Subcutaneous abdominal adipose tissue (tissue), 5 donors: ENCODE measurements at regions not wholly inside any gene's neighbourhood (a gene's known extent, or its start where the extent isn't known, plus 50 kb on each side); places are given as distances from the start of the nearest gene placed in this dataset.

Experiments used
- H3K27ac ChIP-seq: one replicate; pipeline ENCODE4 v1.7.0; 2013; ENCODE audit warnings: low read depth, mild to moderate bottlenecking, inconsistent platforms, low read length, moderate library complexity
- H3K27me3 ChIP-seq, 5 donors: one replicate each; pipeline ENCODE4 v1.7.0; 2013; ENCODE audit warnings: low read length in 5 of 5, inconsistent platforms in 1 of 5; ENCODE audit not compliant: control insufficient read depth in 5 of 5, insufficient read depth in 4 of 5
- H3K36me3 ChIP-seq, 5 donors: one replicate each; pipeline ENCODE4 v1.7.0; 2013; ENCODE audit warnings: low read length in 5 of 5; ENCODE audit not compliant: control insufficient read depth in 5 of 5, insufficient read depth in 5 of 5
- H3K4me1 ChIP-seq, 5 donors: one replicate each; pipeline ENCODE4 v1.7.0; 2013; ENCODE audit warnings: low read length in 5 of 5, mild to moderate bottlenecking in 3 of 5, moderate library complexity in 1 of 5; ENCODE audit not compliant: control insufficient read depth in 5 of 5, insufficient read depth in 5 of 5
- H3K4me3 ChIP-seq, 5 donors: one replicate each; pipeline ENCODE4 v1.7.0; 2013; ENCODE audit warnings: low read length in 5 of 5, low read depth in 1 of 5
- H3K9ac ChIP-seq, 5 donors: one replicate each; pipeline ENCODE4 v1.7.0; 2013; ENCODE audit warnings: low read length in 5 of 5, mild to moderate bottlenecking in 4 of 5, moderate library complexity in 3 of 5
- H3K9me3 ChIP-seq, 5 donors: one replicate each; pipeline ENCODE4 v1.7.0; 2013; ENCODE audit warnings: low read length in 5 of 5; ENCODE audit not compliant: control insufficient read depth in 5 of 5
- donor health status: healthy.
- donor health status: healthy.
- donor health status: healthy.
- donor health status: healthy.
- donor health status: healthy.

DNA sequence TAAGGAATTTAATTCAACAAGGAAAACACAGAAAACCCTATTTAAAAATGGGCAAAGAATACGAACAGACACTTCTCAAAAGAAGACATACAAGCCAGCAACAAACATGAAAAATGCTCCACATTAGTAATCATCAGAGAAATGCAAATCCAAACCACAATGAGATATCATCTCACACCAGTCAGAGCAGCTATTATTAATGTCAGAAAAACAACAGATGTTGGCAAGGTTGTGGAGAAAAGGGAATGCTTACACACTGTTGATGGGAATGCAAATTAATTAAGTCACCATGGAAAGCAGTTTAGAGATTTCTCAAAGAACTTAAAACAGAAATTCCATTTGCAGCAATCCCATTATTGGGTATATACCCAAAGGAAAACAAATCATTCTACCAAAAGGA, 55.2 kb downstream of the GCC1 start:
- H3K27me3 ChIP-seq: peaks cover 0 to 11% (median 7%) of the 10 kb centered on the region in 5 donors
- H3K9me3 ChIP-seq: peaks cover 0 to 16% (median 3%) of the 10 kb centered on the region in 5 donors
- H3K36me3 ChIP-seq: no peaks in the 10 kb centered on the region
- H3K4me3 ChIP-seq: no peak overlapping the region
- no peak overlapping the region for H3K27ac ChIP-seq
- no peak overlapping the region for H3K9ac ChIP-seq
- H3K4me1 ChIP-seq: no peaks in the 10 kb centered on the region

- no peaks in the 10 kb centered on the region for H3K36me3 ChIP-seq
- no peak overlapping the region for H3K4me3 ChIP-seq
- no peaks in the 10 kb centered on the region for H3K27me3 ChIP-seq
- no peaks in the 10 kb centered on the region for H3K4me1 ChIP-seq
- no peak overlapping the region for H3K9ac ChIP-seq
- H3K9me3 ChIP-seq: peaks cover 0 to 16% (median 3%) of the 10 kb centered on the region in 5 donors
- no peak overlapping the region for H3K27ac ChIP-seq
These were observed 57.8 kb downstream of the GCC1 start for GRCh38 chr7:127527561-127527960.

DNA sequence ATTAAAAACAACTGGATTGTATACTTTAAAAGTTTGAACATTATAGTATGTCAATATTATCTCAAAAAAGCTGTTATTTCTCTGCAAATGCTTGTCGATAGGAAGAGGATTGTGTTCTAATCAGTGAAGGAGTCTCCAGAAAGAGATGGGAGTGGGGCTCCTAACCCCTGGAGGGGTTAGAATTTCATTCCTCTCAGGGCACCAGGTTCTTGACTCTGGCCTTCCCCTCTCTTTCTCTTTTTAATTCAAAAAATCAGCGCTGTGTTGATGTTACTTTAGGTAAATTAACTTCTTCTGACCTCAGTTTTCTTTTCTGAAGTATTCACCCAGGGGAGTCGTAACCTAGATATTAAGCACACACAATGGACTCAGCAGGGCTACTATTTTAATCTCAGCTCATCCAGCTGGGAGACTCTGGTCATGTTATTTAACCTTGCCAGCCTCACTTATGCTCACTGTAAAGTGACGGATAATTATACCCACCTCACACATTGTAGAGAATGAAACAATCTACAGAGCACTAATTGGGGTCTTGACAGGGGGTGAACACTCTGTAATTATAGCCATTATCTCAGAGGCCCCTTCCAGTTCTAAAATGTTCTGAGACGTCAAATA, 59.4 kb downstream of the GCC1 start:
- Histone ChIP-seq H3K4me3 (no peak overlapping the region), H3K36me3 (no peaks in the 10 kb centered on the region), H3K27me3 (no peaks in the 10 kb centered on the region), H3K9me3 (peaks cover 0 to 16% (median 3%) of the 10 kb centered on the region in 5 donors), H3K4me1 (no peaks in the 10 kb centered on the region), H3K9ac (no peak overlapping the region), H3K27ac (no peak overlapping the region)

GRCh38 chr7:127516320-127516719, 69.1 kb downstream of the GCC1 start:
- Histone ChIP-seq H3K4me3 (no peak overlapping the region), H3K27ac (no peak overlapping the region), H3K4me1 (no peaks in the 10 kb centered on the region), H3K36me3 (no peaks in the 10 kb centered on the region), H3K27me3 (peaks cover 0 to 3% (median 0%) of the 10 kb centered on the region in 5 donors), H3K9me3 (no peaks in the 10 kb centered on the region), H3K9ac (no peak overlapping the region)

DNA sequence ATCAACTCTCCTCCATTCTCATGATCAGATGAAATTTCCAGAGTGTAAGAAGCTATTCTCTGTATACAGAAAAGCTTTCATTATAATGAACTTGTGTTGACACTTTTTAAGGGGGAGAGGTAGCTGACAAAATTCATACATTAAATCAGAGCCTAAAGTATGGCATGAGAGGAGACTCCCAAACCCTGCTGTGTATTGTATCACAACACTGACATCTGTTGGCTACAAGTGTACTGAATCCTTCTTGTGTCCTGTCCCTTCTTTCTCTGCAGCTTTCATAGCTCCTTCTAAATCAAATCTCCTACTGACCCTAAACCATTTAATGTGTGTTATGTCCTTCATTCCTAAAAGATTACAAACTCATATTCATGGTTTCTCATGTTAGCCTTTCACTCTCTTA, 70.9 kb downstream of the GCC1 start:
- Histone ChIP-seq H3K9me3 (no peaks in the 10 kb centered on the region), H3K27me3 (peaks cover 0 to 3% (median 0%) of the 10 kb centered on the region in 5 donors), H3K4me3 (no peak overlapping the region), H3K4me1 (no peaks in the 10 kb centered on the region), H3K36me3 (no peaks in the 10 kb centered on the region), H3K9ac (no peak overlapping the region), H3K27ac (no peak overlapping the region)

DNA sequence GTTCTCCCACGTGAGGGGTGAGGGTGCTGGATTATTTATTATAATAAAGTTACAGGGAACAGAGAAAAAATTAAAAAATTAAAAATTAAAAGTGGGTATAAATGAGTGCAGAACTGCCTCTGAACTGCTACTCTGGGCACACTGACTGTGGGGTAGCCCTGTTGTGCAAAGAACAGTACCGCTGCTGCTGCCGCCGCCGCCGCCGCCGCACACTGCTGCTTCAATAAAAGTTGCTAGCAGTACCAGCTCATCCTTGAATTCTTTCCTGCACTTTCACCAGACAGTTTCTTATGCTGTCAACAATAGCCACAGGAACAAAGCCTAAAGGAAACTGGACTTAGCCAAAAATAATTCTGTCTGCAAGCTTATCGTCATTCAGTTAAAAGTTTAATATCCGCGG, 72.1 kb downstream of the GCC1 start:
- no peak overlapping the region for H3K4me3 ChIP-seq
- H3K27me3 ChIP-seq: peaks cover 0 to 6% (median 0%) of the 10 kb centered on the region in 5 donors
- H3K4me1 ChIP-seq: no peaks in the 10 kb centered on the region
- H3K36me3 ChIP-seq: no peaks in the 10 kb centered on the region
- H3K9me3 ChIP-seq: no peaks in the 10 kb centered on the region
- H3K27ac ChIP-seq: no peak overlapping the region
- no peak overlapping the region for H3K9ac ChIP-seq

DNA sequence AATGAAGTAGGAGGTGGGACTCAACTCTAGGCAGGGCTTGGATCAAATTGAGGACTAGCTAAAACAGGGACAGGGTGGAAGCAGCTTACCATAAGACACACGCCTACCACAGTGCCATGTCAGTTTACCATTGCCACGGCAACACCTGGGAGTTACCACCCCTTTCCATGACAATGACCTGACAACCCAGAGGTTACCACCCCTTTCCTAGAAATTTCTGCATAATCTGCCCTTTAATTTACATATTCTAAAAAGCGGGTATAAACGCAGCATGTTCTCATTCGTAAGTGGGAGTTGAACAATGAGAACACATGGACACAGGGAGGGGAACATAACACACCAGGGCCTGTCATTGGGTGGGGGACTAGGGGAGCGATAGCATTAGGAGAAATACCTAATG, 72.7 kb downstream of the GCC1 start:
- Histone ChIP-seq H3K4me3 (no peak overlapping the region), H3K27ac (no peak overlapping the region), H3K27me3 (peaks cover 0 to 7% (median 2%) of the 10 kb centered on the region in 5 donors), H3K9ac (no peak overlapping the region), H3K9me3 (no peaks in the 10 kb centered on the region), H3K4me1 (no peaks in the 10 kb centered on the region), H3K36me3 (no peaks in the 10 kb centered on the region)

GRCh38 chr7:127504715-127505114, 80.7 kb downstream of the GCC1 start:
- Histone ChIP-seq H3K4me3 (no peak overlapping the region), H3K36me3 (no peaks in the 10 kb centered on the region), H3K27me3 (peaks cover 0 to 6% (median 2%) of the 10 kb centered on the region in 5 donors), H3K4me1 (no peaks in the 10 kb centered on the region), H3K27ac (no peak overlapping the region), H3K9me3 (no peaks in the 10 kb centered on the region), H3K9ac (no peak overlapping the region)

GRCh38 chr7:127501817-127502216, 83.6 kb downstream of the GCC1 start:
- H3K27ac ChIP-seq: no peak overlapping the region
- no peak overlapping the region for H3K9ac ChIP-seq
- H3K9me3 ChIP-seq: no peaks in the 10 kb centered on the region
- H3K4me1 ChIP-seq: no peaks in the 10 kb centered on the region
- no peaks in the 10 kb centered on the region for H3K36me3 ChIP-seq
- no peak overlapping the region for H3K4me3 ChIP-seq
- no peaks in the 10 kb centered on the region for H3K27me3 ChIP-seq

DNA sequence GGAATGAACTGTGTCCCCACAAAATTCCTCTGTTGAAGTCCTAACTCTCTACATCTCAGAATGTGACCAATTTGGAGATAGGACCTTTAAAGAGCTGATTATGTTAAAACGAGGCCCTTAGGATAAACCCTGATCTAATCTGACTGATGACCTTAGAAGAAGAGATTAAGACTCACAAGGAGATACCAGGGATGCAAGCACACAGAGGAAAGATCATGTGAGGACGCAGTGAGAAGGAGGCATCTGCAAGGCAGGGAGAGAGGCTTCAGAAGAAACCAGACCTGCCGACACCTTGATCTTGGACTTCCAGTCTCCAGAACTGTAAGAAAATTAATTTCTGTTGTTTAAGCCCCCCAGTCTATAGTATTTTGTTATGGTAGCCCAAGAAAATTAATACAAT, 94.9 kb upstream of the ZNF800 start:
- Histone ChIP-seq H3K27ac (no peak overlapping the region), H3K4me1 (no peaks in the 10 kb centered on the region), H3K9ac (no peak overlapping the region), H3K9me3 (no peaks in the 10 kb centered on the region), H3K36me3 (no peaks in the 10 kb centered on the region), H3K27me3 (peaks cover 0 to 3% (median 0%) of the 10 kb centered on the region in 5 donors), H3K4me3 (no peak overlapping the region)
